ENCODE measurements at regions not wholly inside any gene's neighbourhood (a gene's known extent, or its start where the extent isn't known, plus 50 kb on each side); places are given as distances from the start of the nearest gene placed in this dataset.

DNA sequence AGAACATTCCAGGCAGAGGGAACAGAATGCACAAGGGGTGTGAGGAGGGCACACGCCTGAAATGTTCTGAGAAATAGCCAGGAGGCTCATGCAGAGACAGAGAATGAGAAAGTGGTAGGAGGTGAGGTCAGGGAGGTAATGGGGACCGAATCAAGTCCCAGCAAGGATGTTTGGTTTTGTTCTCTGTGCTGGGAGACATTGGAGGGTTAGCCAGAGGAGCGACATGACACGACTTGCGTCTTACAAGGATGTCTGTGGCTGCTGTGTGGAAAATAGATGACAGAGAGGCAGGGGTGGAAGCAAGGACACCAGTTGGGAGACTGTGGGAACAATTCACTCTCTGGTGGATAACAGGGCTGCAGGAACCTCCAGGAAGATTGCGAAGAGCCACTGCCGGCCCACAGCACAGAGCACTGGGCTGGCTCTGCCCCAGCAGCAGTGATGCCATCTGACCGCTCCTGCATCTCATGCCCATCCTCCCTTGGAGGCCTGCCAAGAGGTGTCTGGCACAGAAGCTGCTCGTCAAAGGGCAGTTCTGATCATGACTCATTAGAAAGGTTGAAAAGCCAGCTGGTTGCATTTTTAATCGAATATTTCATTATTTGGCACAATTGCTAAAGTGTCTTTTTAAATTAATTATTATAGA, 57.7 kb upstream of the CD83 start:
- TF ChIP-seq EZH2 (IDR thresholded peaks at IDR 0.05) (no peak), CBX3 (IDR thresholded peaks at IDR 0.05; ENCODE audit: low read depth) (no peak), POLR2AphosphoS5 (IDR thresholded peaks at IDR 0.05; ENCODE audit: low read depth, low read length) (no peak), FOSL1 (IDR thresholded peaks at IDR 0.05; ENCODE audit: low read depth) (no peak), RAD21 (IDR thresholded peaks at IDR 0.05; ENCODE audit: low read depth) (no peak), ZFX (IDR thresholded peaks at IDR 0.05) (no peak)
- TF ChIP-seq, protein P1, sequence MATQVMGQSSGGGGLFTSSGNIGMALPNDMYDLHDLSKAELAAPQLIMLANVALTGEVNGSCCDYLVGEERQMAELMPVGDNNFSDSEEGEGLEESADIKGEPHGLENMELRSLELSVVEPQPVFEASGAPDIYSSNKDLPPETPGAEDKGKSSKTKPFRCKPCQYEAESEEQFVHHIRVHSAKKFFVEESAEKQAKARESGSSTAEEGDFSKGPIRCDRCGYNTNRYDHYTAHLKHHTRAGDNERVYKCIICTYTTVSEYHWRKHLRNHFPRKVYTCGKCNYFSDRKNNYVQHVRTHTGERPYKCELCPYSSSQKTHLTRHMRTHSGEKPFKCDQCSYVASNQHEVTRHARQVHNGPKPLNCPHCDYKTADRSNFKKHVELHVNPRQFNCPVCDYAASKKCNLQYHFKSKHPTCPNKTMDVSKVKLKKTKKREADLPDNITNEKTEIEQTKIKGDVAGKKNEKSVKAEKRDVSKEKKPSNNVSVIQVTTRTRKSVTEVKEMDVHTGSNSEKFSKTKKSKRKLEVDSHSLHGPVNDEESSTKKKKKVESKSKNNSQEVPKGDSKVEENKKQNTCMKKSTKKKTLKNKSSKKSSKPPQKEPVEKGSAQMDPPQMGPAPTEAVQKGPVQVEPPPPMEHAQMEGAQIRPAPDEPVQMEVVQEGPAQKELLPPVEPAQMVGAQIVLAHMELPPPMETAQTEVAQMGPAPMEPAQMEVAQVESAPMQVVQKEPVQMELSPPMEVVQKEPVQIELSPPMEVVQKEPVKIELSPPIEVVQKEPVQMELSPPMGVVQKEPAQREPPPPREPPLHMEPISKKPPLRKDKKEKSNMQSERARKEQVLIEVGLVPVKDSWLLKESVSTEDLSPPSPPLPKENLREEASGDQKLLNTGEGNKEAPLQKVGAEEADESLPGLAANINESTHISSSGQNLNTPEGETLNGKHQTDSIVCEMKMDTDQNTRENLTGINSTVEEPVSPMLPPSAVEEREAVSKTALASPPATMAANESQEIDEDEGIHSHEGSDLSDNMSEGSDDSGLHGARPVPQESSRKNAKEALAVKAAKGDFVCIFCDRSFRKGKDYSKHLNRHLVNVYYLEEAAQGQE (IDR thresholded peaks at IDR 0.05; ENCODE audit: low read depth): no peak
- Histone ChIP-seq H3K9me3 (ENCODE audit: control insufficient read depth in 1 of 2, insufficient read depth in 1 of 2, low read depth in 1 of 2, low read length in 2 of 2) (no peaks in the 10 kb centered on the region), H3K36me3 (ENCODE audit: control insufficient read depth in 1 of 2, insufficient read depth in 2 of 2, low read length in 2 of 2) (no peaks in the 10 kb centered on the region), H3K9me2 (ENCODE audit: insufficient read depth) (no peaks in the 10 kb centered on the region), H3K27me3 (ENCODE audit: insufficient read depth, low read length) (no peaks in the 10 kb centered on the region), H3K79me2 (ENCODE audit: insufficient read depth, low read length) (no peaks in the 10 kb centered on the region), H3K27ac (ENCODE audit: low read depth, low read length) (no peak overlapping the region), H3K9ac (ENCODE audit: low read length) (no peak overlapping the region), H3K4me3 (replicated peaks in 1 of 2; ENCODE audit: low read depth in 1 of 2, low read length in 2 of 2) (no peak overlapping the region), H4K20me1 (ENCODE audit: insufficient read depth) (no peaks in the 10 kb centered on the region), H3K4me1 (ENCODE audit: control insufficient read depth in 1 of 2, insufficient read depth in 2 of 2, low read length in 2 of 2) (peaks cover 0 to 4% of the 10 kb centered on the region in 2 experiments; a peak in 2 of 4 replicates), H3K4me2 (ENCODE audit: low read length) (no peak overlapping the region), H2AFZ (ENCODE audit: low read depth, low read length, poor library complexity, severe bottlenecking) (no peak overlapping the region)
- DNase-seq (ENCODE audit: low read depth, low spot score): no peak
- no TSS peak for BruUV-seq (replicated peaks)
- ChIA-PET POLR2A (no interaction called here), RAD21 (ENCODE audit: low non-redundant PET in 1 of 2, low total read pairs in 2 of 2, uncharacterized antibody in 2 of 2, unreplicated experiment in 2 of 2) (no interaction called here), CTCF (interaction anchor here (0.8 to 1.0 kb wide), 2 partner anchors 13 to 147 kb away, joined by 3 to 4 read pairs; no protein-coding TSS in a partner anchor)
- intact Hi-C loops (cut with micrococcal nuclease): no loop called here
- peak; percentile 32; the same call in 1 of the 2 replicates for ATAC-seq

Measured in HCT116 (cell line).